A549 (cell line): ENCODE measurements at regions not wholly inside any gene's neighbourhood (a gene's known extent, or its start where the extent isn't known, plus 50 kb on each side); places are given as distances from the start of the nearest gene placed in this dataset.

ENCODE experiments used
- ATAC-seq, 2 experiments: fragments of 200-7000 bp in 1 of 2; fragments of >200 bp in 1 of 2; cut with Nextera tagmentation in 1 of 2; cut with Tn5 transposase in 1 of 2; 3 replicates each; pipeline versions ENCODE4 v1.8.0 to v1.9.1; 2018 to 2020; ENCODE audit warnings: mild to moderate bottlenecking in 1 of 2, moderate library complexity in 1 of 2
- CTCF ChIA-PET: fragments of 300-600 bp; sonication (Branson Sonifier 250); formaldehyde crosslinking; extraction: SDS; loops from one replicate; lab custom pipeline; 2021; ENCODE audit warnings: antibody characterized with exemption, inconsistent platforms; lab: Yijun Ruan, JAX
- POLR2A ChIA-PET: fragments of 350-600 bp; formaldehyde crosslinking; extraction: SDS; loops from one replicate; lab custom pipeline; 2021; ENCODE audit warnings: antibody characterized with exemption, inconsistent platforms; lab: Yijun Ruan, JAX
- DNase-seq, 2 experiments: peaks; one replicate each; pipeline versions ENCODE4 v3.0.0 to v3.0.0-alpha.2; 2011 to 2016; ENCODE audit warnings: low read depth in 1 of 2, low spot score in 1 of 2
- FAIRE-seq: peaks from 2 replicates; lab custom pipeline; 2011; peaks lifted over from hg19 to GRCh38; lab: Jason Lieb, UNC
- H3K27ac ChIP-seq, 2 experiments: fragments of >200 bp; sonication (Bioruptor Twin); formaldehyde crosslinking; 3 replicates each; pipeline ENCODE4 v1.5.1; 2016 to 2017
- H3K4me1 ChIP-seq: fragments of >200 bp; sonication (Bioruptor Twin); formaldehyde crosslinking; 3 replicates; pipeline ENCODE4 v1.6.1; 2016
- H3K4me2 ChIP-seq: fragments of >200 bp; sonication (Bioruptor Twin); formaldehyde crosslinking; 3 replicates; pipeline ENCODE4 v1.6.1; 2016
- H3K4me3 ChIP-seq: fragments of >200 bp; sonication (Bioruptor Twin); formaldehyde crosslinking; 3 replicates; pipeline ENCODE4 v1.5.1; 2016
- H3K9me3 ChIP-seq: fragments of >200 bp; sonication (Bioruptor Twin); formaldehyde crosslinking; 3 replicates; pipeline ENCODE4 v1.6.1; 2016
- ATOH8 ChIP-seq: fragments of 250-450 bp; sonication (Bioruptor Pico); IDR thresholded peaks from 2 replicates; pipeline ENCODE4 v1.5.0; 2020; ENCODE audit warnings: low read depth, mild to moderate bottlenecking, moderate library complexity
- BHLHE40 ChIP-seq: IDR thresholded peaks from 2 replicates; pipeline ENCODE4 v1.6.1; 2012; ENCODE audit warnings: low read depth, low read length, inconsistent platforms
- CBX8 ChIP-seq: fragments of 200-600 bp; sonication (generic); IDR thresholded peaks from 2 replicates; pipeline ENCODE4 v1.6.1; 2016
- CEBPB ChIP-seq, 2 experiments: fragments of >200 bp in 1 of 2; sonication (Bioruptor Twin) in 1 of 2; formaldehyde crosslinking in 1 of 2; IDR thresholded peaks; 2 replicates each; pipeline ENCODE4 v1.6.1; 2012 to 2016
- ELK1 ChIP-seq: fragments of 150-350 bp; IDR thresholded peaks from 2 replicates; pipeline ENCODE4 v1.6.1; 2014; ENCODE audit warnings: low read depth, mild to moderate bottlenecking, low read length
- ESRRA ChIP-seq: fragments of 150-350 bp; IDR thresholded peaks from 2 replicates; pipeline ENCODE4 v1.6.1; 2014; ENCODE audit warnings: mild to moderate bottlenecking, low read length, borderline replicate concordance
- FOSB ChIP-seq: fragments of 250-450 bp; sonication (Bioruptor Pico); IDR thresholded peaks from 2 replicates; pipeline ENCODE4 v1.5.0; 2020; ENCODE audit warnings: mild to moderate bottlenecking, moderate library complexity
- FOSL2 ChIP-seq, 2 experiments: fragments of 450-650 bp in 1 of 2; fragments of >200 bp in 1 of 2; sonication (Bioruptor Twin) in 1 of 2; formaldehyde crosslinking; IDR thresholded peaks; 2 replicates each; pipeline versions ENCODE4 v1.5.0 to v1.6.1; 2016 to 2020; ENCODE audit warnings: mild to moderate bottlenecking in 1 of 2, moderate library complexity in 1 of 2
- HMGXB4 ChIP-seq: fragments of 250-450 bp; sonication (Bioruptor Pico); IDR thresholded peaks from 2 replicates; pipeline ENCODE4 v1.5.0; 2021; ENCODE audit warnings: mild to moderate bottlenecking, moderate library complexity, borderline replicate concordance
- HOXB5 ChIP-seq: fragments of 250-450 bp; sonication (Bioruptor Pico); IDR thresholded peaks from 2 replicates; pipeline ENCODE4 v1.5.0; 2020; ENCODE audit warnings: mild to moderate bottlenecking, moderate library complexity
- JUNB ChIP-seq: fragments of >200 bp; sonication (Bioruptor Twin); formaldehyde crosslinking; IDR thresholded peaks from 2 replicates; pipeline ENCODE4 v1.6.1; 2016
- MAZ ChIP-seq: fragments of 150-350 bp; IDR thresholded peaks from 2 replicates; pipeline ENCODE4 v1.6.1; 2014; ENCODE audit warnings: antibody characterized with exemption, low read depth, low read length, borderline replicate concordance
- MYC ChIP-seq: IDR thresholded peaks from 2 replicates; pipeline ENCODE4 v1.6.1; 2012; ENCODE audit warnings: mild to moderate bottlenecking, inconsistent platforms, low read length, improper control_type of control experiment, borderline replicate concordance
- POLR2AphosphoS2 ChIP-seq: conservative IDR thresholded peaks from 2 replicates; pipeline ENCODE4 v1.6.1; 2012; ENCODE audit warnings: low read length, improper control_type of control experiment, inconsistent platforms
- RARB ChIP-seq: fragments of 250-450 bp; sonication (Bioruptor Pico); IDR thresholded peaks from 2 replicates; pipeline ENCODE4 v1.8.0; 2021; ENCODE audit warnings: mild to moderate bottlenecking, moderate library complexity
- REST ChIP-seq: fragments of 200-600 bp; sonication (generic); IDR thresholded peaks from 2 replicates; pipeline ENCODE4 v1.6.1; 2016; ENCODE audit warnings: antibody characterized with exemption, mild to moderate bottlenecking, moderate library complexity
- RFX5 ChIP-seq: fragments of 450-650 bp; IDR thresholded peaks from 2 replicates; pipeline ENCODE4 v1.7.1; 2014; ENCODE audit warnings: antibody characterized with exemption, mild to moderate bottlenecking, moderate library complexity
- RNF2 ChIP-seq: fragments of 200-600 bp; sonication (generic); IDR thresholded peaks from 2 replicates; pipeline ENCODE4 v1.6.1; 2016; ENCODE audit warnings: low read depth, mild to moderate bottlenecking, antibody characterized with exemption, moderate library complexity, borderline replicate concordance
- SREBF2 ChIP-seq: fragments of 450-650 bp; IDR thresholded peaks from 2 replicates; pipeline ENCODE4 v1.6.1; 2014; ENCODE audit warnings: mild to moderate bottlenecking, moderate library complexity
- WGBS: methylation state at CpG from one replicate; pipeline ENCODE4 v1.1.6; 2017; ENCODE audit errors: missing lambda C conversion rate; 5-methylcytosine and 5-hydroxymethylcytosine counted together

- Histone ChIP-seq H3K4me3 (no peak overlapping the region), H3K27ac (no peak overlapping the region), H3K4me2 (no peak overlapping the region), H3K4me1 (no peaks in the 10 kb centered on the region), H3K9me3 (no peaks in the 10 kb centered on the region)
- no peak for TF ChIP-seq POLR2AphosphoS2
- TF ChIP-seq BHLHE40: no peak
- no peak for TF ChIP-seq SREBF2
- no peak for TF ChIP-seq HMGXB4 (CRISPR knock-in tag)
- TF ChIP-seq FOSL2 (IDR thresholded peaks at IDR 0.05): no peak
- TF ChIP-seq FOSL2 (CRISPR knock-in tag; IDR thresholded peaks at IDR 0.05): no peak
- no peak for TF ChIP-seq HOXB5 (CRISPR knock-in tag)
- TF ChIP-seq ATOH8 (CRISPR knock-in tag): no peak
- TF ChIP-seq RNF2: no peak
- no peak for TF ChIP-seq CBX8
- TF ChIP-seq REST: no peak
- no peak for TF ChIP-seq MYC
- TF ChIP-seq RARB (CRISPR knock-in tag): no peak
- TF ChIP-seq MAZ: no peak
- no peak for TF ChIP-seq ESRRA
- no peak for TF ChIP-seq FOSB (CRISPR knock-in tag)
- TF ChIP-seq RFX5: no peak
- TF ChIP-seq JUNB: no peak
- ChIA-PET CTCF (no interaction called here), POLR2A (no interaction called here)
- FAIRE-seq (no peak), DNase-seq (no peak), ATAC-seq (no peak)
- WGBS: 0% methylated on average over 2 of the region's 2 CpGs
Measured at GRCh38 chr15:94026458-94027304, 204.7 kb upstream of the MCTP2 start.

- no peaks in the 10 kb centered on the region for H3K4me1 ChIP-seq
Measured at GRCh38 chr15:94023531-94023930, 207.8 kb upstream of the MCTP2 start.

More at GRCh38 chr15:94023531-94023930, 207.8 kb upstream of the MCTP2 start:
- Histone ChIP-seq H3K27ac (no peak overlapping the region), H3K4me3 (no peak overlapping the region), H3K9me3 (0 out of 3 replicates have a peak, but pooled peaks cover 3% of the 10 kb centered on the region), H3K4me2 (no peak overlapping the region)
- ATAC-seq: no peak
- no peak for FAIRE-seq
- CTCF ChIA-PET: no interaction called here
- no peak for DNase-seq
- POLR2A ChIA-PET: no interaction called here
- 9% methylated on average over 4 of the region's 4 CpGs for WGBS
- TF ChIP-seq ELK1: no peak
- TF ChIP-seq FOSL2 (IDR thresholded peaks at IDR 0.05): no peak
- no peak for TF ChIP-seq FOSL2 (CRISPR knock-in tag; IDR thresholded peaks at IDR 0.05)
- no peak for TF ChIP-seq CEBPB (IDR thresholded peaks at IDR 0.05)
